Activated CD4-positive, CD25-positive, alpha-beta regulatory T cell treated with anti-CD3 and anti-CD28 coated beads, Interleukin-2, amount 50 U/mL, for 24 hours (primary cell): ENCODE measurements at regions not wholly inside any gene's neighbourhood (a gene's known extent, or its start where the extent isn't known, plus 50 kb on each side); places are given as distances from the start of the nearest gene placed in this dataset.

Experiments
- ATAC-seq, 2 donors: fragments of 150-1000 bp; cut with Tn5 transposase; one replicate each; pipeline ENCODE4 v1.10.0; 2021; ENCODE audit warnings: mild to moderate bottlenecking in 1 of 2, moderate library complexity in 1 of 2

DNA sequence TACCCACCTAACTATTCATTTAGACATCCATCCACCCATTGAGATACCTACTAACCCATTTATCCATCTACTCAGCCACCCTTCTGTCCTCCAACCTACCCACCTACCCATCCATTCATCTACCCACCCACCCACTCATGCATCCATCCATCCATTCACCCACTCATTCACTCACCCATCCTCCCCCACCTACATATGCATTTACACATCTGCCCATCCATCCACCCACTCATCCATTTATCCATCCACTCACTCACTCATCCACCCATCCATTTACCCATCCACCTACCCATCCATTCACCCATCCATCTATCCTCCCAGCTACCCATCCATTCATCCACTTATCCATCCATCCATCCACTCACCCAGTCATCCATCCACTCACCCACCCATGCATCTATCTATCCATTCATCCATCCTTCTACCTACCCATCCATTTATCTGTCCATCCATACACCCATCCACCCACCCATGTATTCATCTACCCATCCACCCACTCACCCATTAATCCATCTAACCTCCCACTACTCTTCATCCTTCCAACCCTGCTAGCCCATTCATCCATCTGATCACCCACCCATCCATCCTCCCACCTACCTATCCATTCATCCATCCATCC, 378.7 kb downstream of the CTTN start:
- no peak for ATAC-seq

- no peak for ATAC-seq
These were observed 380.6 kb downstream of the CTTN start for GRCh38 chr11:70778883-70779282.

DNA sequence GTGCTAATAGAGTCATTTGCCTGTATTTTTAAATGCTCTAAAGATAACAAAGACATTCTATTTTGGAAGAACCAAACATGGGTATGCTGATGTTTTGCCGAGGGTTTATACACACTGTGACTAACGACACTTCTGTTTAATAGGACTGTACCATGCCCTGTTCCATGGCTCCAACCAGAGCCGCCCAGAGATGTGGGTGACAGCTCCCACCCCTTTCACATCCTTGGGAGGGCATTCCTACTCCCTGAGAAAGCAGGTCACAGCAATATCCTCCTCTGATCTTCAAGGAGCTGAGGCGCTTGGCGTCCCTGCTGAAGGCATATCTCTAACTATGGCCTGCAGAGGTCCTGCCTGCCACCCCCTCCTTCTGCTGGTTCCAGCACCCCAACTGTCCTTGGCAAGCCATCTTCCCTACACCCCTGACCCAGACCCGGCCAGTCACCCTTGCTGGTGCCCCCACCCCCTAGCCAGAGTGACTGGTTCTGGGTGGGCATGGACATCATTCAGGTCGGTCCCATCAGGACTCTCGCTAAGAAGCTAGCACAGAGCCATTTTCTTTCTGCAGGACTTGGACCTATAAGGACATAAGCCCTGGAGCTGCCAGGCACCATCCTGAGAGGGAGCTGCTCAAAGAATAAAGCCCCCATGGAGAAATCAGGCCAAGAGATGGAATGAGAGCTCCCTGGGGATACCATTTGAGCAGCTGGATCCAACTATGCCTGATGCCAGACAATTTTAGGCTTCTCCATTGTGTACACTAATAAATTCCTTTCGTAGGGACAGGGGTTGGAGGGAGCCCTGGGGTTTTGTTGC, 381.3 kb downstream of the CTTN start:
- ATAC-seq = no peak

DNA sequence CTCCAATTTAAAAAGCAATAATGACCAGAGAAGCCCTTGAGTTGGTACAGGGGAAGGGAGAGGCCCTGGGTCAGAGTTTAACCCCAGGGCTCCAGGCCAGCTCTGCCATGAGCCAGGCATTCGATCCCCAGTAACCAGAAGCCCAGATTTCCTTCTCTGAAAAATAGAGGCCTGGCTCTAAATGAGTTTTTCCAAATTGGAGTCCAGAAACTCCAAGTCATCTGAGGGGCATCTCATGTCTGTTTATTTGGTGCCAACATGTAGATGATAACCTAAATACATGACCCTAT, 381.9 kb downstream of the CTTN start:
- ATAC-seq = no peak

- ATAC-seq = no peak
These were observed 384.1 kb downstream of the CTTN start for GRCh38 chr11:70782401-70782913.

DNA sequence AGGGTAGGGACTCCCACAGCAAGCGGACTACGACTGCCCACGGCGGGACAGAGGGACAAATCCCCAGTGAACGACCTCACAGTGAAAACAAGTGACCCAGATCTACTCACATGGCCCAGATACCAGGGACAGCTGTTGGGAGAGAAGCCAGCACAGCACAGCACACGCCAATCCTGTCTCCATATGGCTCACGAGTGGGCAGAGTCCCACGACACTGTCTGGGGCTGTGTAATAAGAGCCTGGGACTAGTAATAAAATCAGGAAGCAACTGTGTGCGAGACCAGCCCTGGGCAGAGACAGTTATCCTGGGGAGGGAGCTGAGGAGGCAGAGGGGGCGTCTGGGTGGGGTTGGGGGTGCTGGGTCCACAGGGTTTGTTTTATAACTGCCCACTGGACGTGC, 385.0 kb downstream of the CTTN start:
- no peak for ATAC-seq

DNA sequence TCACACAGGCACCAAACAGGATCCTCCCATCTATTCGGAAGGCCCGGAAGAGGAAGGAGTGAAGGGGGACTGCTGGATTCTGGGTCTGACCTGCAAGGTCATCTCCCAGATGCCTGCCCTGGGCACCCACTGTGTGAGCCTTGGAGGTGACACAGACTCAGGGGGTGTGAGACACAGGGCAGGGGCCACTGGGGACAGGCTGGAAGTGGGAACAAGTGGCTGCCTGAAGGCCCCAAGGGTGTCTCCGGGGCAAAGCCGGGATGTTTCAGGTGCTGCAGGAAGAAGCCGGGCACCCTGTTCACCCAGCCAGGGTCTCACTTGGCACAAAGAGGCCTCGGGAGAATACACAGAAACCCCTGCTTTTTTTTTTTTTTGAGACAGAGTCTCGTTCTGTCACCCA, 385.5 kb downstream of the CTTN start:
- ATAC-seq = no peak

DNA sequence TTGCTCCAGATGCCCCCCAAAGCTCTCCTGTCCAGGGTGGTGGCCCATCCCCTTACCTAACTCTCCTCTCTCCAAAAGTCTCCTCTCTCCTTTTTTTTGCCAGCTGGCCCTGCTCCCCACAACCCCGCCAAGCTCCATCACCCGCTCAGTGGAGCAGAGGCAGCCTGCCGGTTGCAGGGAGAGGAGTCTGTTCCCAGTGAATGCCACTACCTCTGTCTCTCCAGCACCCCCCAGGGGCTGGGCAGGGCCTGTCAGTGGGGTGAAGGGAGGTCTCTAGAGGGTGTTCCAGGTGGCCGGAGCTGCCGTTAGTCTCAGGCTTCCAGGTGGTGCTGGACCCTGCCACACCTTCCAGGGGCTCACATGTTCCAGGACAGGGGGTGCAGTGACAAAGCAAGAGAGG, 387.0 kb downstream of the CTTN start:
- no peak for ATAC-seq

- no peak for ATAC-seq
These were observed 387.8 kb downstream of the CTTN start for GRCh38 chr11:70786021-70786665.

DNA sequence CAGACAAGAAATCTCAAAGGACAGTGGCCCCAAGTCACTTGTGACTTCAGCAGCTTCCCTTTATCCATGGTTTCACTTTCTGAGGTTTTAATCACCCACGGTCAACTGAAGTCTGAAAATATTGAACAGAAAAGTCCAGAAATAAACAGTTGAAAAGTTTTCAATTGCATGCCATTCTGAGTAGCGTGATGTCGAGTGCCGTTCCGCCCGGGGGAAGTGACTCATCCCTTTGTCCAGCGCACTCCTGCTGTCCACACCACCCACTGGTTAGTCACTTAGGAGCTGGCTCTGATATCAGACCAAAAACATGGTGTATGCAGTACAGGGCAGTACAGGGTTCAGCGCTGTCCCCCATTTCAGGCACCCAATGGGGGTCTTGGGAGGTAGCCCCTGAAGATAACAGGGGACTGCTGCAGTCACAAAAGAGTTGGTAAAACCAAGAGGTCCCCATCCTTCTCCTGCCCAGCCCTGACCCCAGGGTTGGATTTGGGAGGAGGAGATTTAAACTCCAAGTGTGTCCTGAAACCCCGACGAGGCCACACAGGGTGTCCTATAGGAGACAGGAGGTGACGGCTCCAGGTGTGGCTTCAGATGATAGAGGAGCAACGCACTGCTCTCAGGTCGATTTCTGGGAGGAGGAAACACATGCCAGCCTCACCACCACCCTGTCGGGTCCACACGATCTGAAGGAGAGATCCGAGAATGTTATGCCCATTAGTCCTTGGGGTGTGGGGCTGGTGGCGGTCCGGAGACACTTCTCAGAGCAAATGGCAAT, 390.1 kb downstream of the CTTN start:
- no peak for ATAC-seq

DNA sequence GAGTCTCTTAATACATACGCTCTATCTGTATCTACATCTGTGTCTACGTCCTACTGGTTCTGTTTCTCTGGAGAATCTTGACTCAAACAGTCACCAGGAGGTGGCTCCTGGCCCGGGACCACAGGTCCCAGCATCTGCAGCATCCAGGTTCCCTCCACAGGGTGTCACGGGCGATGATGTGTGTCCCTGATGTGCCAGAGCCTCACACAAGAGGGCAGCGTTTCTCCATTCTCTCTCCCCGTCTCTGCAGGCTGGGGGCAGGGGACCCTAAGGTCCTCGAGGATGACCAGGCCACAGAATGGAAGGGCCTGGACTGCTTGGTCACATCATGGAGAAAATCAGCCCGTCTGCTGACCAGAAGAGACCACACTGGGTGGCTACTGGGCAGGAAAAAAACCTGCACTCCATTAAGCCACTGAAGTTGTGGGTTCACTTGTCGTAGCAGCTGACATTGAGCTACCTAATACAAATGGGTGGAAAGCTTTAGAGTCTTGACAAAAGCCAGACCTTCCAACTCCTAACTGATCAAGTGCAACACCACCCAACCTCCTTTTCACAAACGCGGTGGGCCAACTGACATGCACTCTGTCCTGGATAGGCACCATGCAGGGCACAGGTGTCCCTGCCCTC, 392.5 kb downstream of the CTTN start:
- no peak for ATAC-seq

DNA sequence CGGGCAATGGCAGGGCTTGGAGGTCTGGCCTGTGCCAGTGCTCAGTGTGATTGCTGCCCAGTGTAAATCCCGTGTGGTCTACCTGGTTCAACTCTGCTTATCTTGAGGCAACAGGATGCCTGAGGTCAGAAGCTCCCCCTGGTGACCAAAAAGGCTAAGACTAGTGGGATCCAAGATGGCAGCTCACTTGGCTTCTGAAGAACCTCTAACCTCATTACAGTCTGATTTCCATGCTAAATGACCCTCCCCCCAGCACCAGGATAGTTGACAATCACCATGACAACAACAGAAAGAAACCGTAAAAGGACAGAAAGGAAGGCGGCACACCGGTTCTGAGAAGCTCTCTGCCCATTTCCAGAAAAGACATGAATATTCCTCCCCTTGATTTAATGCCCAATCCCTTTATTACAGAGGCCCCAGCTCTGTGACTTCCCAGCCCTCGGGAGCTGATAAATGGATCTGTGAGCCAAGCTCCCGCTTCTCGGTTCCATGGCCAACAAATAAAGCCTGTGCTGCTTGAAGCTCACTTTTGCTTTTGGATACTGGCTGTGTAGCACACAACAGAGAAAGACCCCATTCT, 398.4 kb downstream of the CTTN start:
- no peak for ATAC-seq

DNA sequence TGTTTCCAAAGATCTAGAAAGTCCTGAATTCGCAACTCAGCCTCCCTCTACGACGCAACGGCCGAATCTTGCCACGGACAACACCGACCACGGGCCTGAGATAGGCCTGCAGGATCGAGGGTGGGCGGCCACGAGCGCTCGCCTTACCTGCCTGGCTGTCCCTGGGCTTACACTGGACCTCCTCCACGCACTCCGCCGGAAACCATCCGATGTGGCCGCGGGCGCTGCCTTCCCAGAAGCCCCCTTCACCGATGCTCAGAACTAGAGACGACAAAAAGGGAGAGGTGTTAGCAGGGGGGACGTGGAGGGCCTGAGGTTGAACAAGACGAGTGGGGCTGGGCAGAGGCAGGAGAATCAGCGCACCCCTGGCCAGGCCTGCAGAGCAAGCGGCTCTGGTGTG, 400.0 kb downstream of the CTTN start:
- ATAC-seq = no peak

GRCh38 chr11:70799386-70799785, 401.1 kb downstream of the CTTN start:
- no peak for ATAC-seq

DNA sequence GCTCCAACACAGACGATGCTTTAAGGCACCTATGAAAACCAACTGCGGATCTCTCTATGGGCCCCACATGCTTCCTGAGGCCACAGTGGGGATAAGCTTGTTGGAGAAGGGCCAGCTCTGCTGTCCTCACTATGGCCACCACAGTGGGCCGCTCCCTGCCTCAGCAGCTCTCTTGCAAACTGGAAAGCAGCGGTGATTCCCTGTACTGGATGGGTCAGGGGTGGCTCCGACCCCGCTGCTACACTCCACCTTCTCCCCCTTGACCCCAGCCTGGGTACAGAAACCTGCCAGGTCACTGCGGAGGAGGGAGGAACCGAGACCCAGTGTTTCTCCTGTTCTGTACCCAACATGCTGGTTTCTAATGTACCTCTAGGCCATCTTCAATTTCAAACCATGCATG, 403.9 kb downstream of the CTTN start:
- no peak for ATAC-seq

- no peak for ATAC-seq
These were observed 406.0 kb downstream of the CTTN start for GRCh38 chr11:70804139-70804837.

- ATAC-seq = no peak
These were observed 406.9 kb downstream of the CTTN start for GRCh38 chr11:70805243-70805642.

GRCh38 chr11:70805971-70806370, 407.6 kb downstream of the CTTN start:
- ATAC-seq = no peak

- ATAC-seq = no peak
These were observed 408.3 kb downstream of the CTTN start for GRCh38 chr11:70806461-70807194.

- no peak for ATAC-seq
These were observed 408.8 kb downstream of the CTTN start for GRCh38 chr11:70807195-70807543.
